ENCODE measurements at regions not wholly inside any gene's neighbourhood (a gene's known extent, or its start where the extent isn't known, plus 50 kb on each side); places are given as distances from the start of the nearest gene placed in this dataset.

DNA sequence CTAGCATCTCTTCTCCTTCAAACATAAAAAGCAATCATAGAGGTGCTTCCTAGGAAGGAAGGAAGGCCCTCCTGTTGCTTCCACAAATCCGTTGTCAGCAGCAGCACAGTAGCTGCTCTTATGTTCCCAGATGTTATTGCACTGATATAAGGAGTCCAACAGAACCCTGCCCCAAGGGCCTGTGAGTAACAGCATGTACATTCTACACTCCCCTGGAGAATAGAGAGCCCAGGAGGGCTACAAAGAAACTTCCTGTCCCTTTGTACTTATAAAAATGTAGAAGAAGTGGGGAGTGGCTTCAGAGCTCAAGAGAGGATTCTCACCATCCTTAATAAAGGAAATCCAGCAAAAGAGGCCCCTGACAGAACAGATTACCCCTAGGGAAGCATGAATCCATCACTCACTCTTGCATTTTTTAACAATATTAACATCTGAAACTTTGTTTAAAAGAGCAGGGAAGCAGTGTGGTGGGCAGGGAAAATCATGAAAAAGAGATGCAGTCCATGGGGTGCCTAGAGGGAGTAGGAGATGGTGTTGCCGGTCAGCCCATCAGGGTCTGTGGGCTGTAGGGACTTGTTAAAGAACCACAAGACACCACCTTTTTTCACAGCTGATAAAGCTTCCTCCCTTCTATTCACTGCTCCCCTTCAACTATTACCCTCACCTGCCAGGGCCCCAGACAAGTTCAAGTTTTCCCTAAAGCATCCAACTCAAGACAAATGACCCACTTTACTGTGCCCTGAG is 104.5 kb upstream of the ADGRF1 start:
- no peak for FAIRE-seq
- no TSS peak for BruUV-seq (replicated peaks)
- dilution Hi-C loops (cut with MboI; ENCODE audit: extremely low pct_ligation_motif_present, low sequenced_read_pairs): no loop called here
- Histone ChIP-seq H3K9me1 (replicated peaks; ENCODE audit: control insufficient read depth, extremely low read depth, insufficient read depth, low read length) (no peaks in the 10 kb centered on the region), H2AFZ (ENCODE audit: low read depth, low read length) (no peak overlapping the region), H3K9me3 (replicated peaks; ENCODE audit: control insufficient read depth, insufficient read depth, low read length) (no peaks in the 10 kb centered on the region), H4K20me1 (replicated peaks; ENCODE audit: control insufficient read depth, extremely low read depth, insufficient read depth, low read length) (no peaks in the 10 kb centered on the region), H3K36me3 (ENCODE audit: control insufficient read depth in 2 of 2, extremely low read depth in 1 of 2, insufficient read depth in 2 of 2, low read length in 2 of 2) (no peaks in the 10 kb centered on the region), H3K9ac (replicated peaks; ENCODE audit: extremely low read depth, insufficient read depth, low read length) (no peak overlapping the region), H3K79me2 (ENCODE audit: control insufficient read depth, insufficient read depth, low read length) (no peaks in the 10 kb centered on the region), H3K4me1 (ENCODE audit: control insufficient read depth, extremely low read depth, insufficient read depth, low read length) (no peaks in the 10 kb centered on the region), H3K4me2 (ENCODE audit: insufficient read depth, low read length) (no peak overlapping the region), H3K27ac (ENCODE audit: insufficient read depth, low read depth, low read length) (no peak overlapping the region), H3K4me3 (replicated peaks in 1 of 3; ENCODE audit: insufficient read depth in 1 of 3, low read depth in 1 of 3, low read length in 3 of 3) (no peak overlapping the region), H3K27me3 (ENCODE audit: control insufficient read depth in 2 of 2, insufficient read depth in 2 of 2, low read length in 2 of 2) (peaks cover 0 to 4% of the 10 kb centered on the region in 2 experiments)
- no peak for DNase-seq (ENCODE audit: low read depth, low spot score)
- intact Hi-C loops (cut with micrococcal nuclease): no loop called here
- POLR2A ChIA-PET: no interaction called here
- CTCF ChIA-PET: no interaction called here
- TF ChIP-seq MYC (IDR thresholded peaks at IDR 0.05; ENCODE audit: low read depth, low read length) (no peak), POLR2AphosphoS5 (IDR thresholded peaks at IDR 0.05; ENCODE audit: insufficient read depth, low read depth, low read length) (no peak)

DNA sequence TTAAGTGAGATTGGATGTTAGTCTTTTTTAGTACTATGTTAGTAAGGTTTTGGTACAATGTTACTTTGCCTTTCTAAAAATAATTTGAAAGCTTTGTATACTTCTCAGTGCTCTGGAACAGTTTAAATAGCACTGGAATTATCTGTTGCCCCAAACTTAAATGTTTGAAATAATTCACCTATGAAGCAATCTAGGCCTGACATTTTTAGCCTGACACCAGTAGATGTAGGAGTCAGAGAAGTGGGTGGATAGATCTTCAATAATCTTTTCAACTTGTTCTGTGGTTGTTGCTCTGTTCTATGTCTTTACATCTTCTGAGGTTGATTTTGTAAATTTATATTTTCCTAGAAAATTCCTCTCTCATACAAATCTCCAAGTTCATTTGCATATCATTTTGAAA is 103.1 kb upstream of the ADGRF1 start:
- Histone ChIP-seq H3K4me1 (ENCODE audit: control insufficient read depth, extremely low read depth, insufficient read depth, low read length) (no peaks in the 10 kb centered on the region), H3K9me3 (replicated peaks; ENCODE audit: control insufficient read depth, insufficient read depth, low read length) (no peaks in the 10 kb centered on the region), H3K9ac (replicated peaks; ENCODE audit: extremely low read depth, insufficient read depth, low read length) (no peak overlapping the region), H3K27me3 (ENCODE audit: control insufficient read depth in 2 of 2, insufficient read depth in 2 of 2, low read length in 2 of 2) (peaks cover 0 to 4% of the 10 kb centered on the region in 2 experiments), H3K9me1 (replicated peaks; ENCODE audit: control insufficient read depth, extremely low read depth, insufficient read depth, low read length) (no peaks in the 10 kb centered on the region), H3K36me3 (ENCODE audit: control insufficient read depth in 2 of 2, extremely low read depth in 1 of 2, insufficient read depth in 2 of 2, low read length in 2 of 2) (no peaks in the 10 kb centered on the region), H3K4me3 (replicated peaks in 1 of 3; ENCODE audit: insufficient read depth in 1 of 3, low read depth in 1 of 3, low read length in 3 of 3) (no peak overlapping the region), H4K20me1 (replicated peaks; ENCODE audit: control insufficient read depth, extremely low read depth, insufficient read depth, low read length) (no peaks in the 10 kb centered on the region), H3K79me2 (ENCODE audit: control insufficient read depth, insufficient read depth, low read length) (no peaks in the 10 kb centered on the region), H3K4me2 (ENCODE audit: insufficient read depth, low read length) (no peak overlapping the region), H2AFZ (ENCODE audit: low read depth, low read length) (no peak overlapping the region), H3K27ac (ENCODE audit: insufficient read depth, low read depth, low read length) (no peak overlapping the region)
- DNase-seq (ENCODE audit: low read depth, low spot score) (no peak), FAIRE-seq (no peak)
- POLR2A ChIA-PET: no interaction called here
- TF ChIP-seq MYC (IDR thresholded peaks at IDR 0.05; ENCODE audit: low read depth, low read length) (no peak), EZH2 (IDR thresholded peaks at IDR 0.05; ENCODE audit: borderline replicate concordance, low read depth, low read length, severe bottlenecking) (no peak), GATA2 (IDR thresholded peaks at IDR 0.05; ENCODE audit: insufficient read depth, insufficient read length, low read depth, low read length) (no peak), FOS (IDR thresholded peaks at IDR 0.05; ENCODE audit: borderline replicate concordance, insufficient read depth, low read length) (no peak), JUN (IDR thresholded peaks at IDR 0.05; ENCODE audit: borderline replicate concordance, insufficient read depth, insufficient read length, low read depth) (no peak)
- TF ChIP-seq, protein P1, sequence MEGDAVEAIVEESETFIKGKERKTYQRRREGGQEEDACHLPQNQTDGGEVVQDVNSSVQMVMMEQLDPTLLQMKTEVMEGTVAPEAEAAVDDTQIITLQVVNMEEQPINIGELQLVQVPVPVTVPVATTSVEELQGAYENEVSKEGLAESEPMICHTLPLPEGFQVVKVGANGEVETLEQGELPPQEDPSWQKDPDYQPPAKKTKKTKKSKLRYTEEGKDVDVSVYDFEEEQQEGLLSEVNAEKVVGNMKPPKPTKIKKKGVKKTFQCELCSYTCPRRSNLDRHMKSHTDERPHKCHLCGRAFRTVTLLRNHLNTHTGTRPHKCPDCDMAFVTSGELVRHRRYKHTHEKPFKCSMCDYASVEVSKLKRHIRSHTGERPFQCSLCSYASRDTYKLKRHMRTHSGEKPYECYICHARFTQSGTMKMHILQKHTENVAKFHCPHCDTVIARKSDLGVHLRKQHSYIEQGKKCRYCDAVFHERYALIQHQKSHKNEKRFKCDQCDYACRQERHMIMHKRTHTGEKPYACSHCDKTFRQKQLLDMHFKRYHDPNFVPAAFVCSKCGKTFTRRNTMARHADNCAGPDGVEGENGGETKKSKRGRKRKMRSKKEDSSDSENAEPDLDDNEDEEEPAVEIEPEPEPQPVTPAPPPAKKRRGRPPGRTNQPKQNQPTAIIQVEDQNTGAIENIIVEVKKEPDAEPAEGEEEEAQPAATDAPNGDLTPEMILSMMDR (IDR thresholded peaks at IDR 0.05; ENCODE audit: extremely low read depth in 1 of 2, insufficient read depth in 1 of 2, low read depth in 1 of 2, low read length in 2 of 2): no peak
- dilution Hi-C loops (cut with MboI; ENCODE audit: extremely low pct_ligation_motif_present, low sequenced_read_pairs) (no loop called here), intact Hi-C loops (cut with micrococcal nuclease) (no loop called here)
- no TSS peak for BruUV-seq (replicated peaks)
- CTCF ChIA-PET: no interaction called here
